Esophagus squamous epithelium (tissue), 5 donors: ENCODE measurements at regions not wholly inside any gene's neighbourhood (a gene's known extent, or its start where the extent isn't known, plus 50 kb on each side); places are given as distances from the start of the nearest gene placed in this dataset.

ENCODE experiments used
- DNase-seq: peaks from one replicate; lab custom pipeline; 2025; lab: John Stamatoyannopoulos, UW
- H3K27ac ChIP-seq, 4 donors: fragments of 200-600 bp; sonication (generic); one replicate each; pipeline ENCODE4 v1.5.1; 2016 to 2019; ENCODE audit warnings: mild to moderate bottlenecking in 1 of 4
- H3K27me3 ChIP-seq, 4 donors: fragments of 200-600 bp; sonication (generic); 1 replicate in 3 of 4; 2 replicates in 1 of 4; pipeline versions ENCODE4 v1.5.1 to v1.6.0; 2017 to 2021; ENCODE audit warnings: antibody characterized with exemption in 1 of 4
- H3K36me3 ChIP-seq, 3 donors: fragments of 200-600 bp; sonication (generic); one replicate each; pipeline ENCODE4 v1.5.1; 2016 to 2019
- H3K4me1 ChIP-seq, 3 donors: fragments of 200-600 bp; sonication (generic); one replicate each; pipeline ENCODE4 v1.5.1; 2017 to 2019
- H3K4me3 ChIP-seq, 4 donors: fragments of 200-600 bp; sonication (generic); 1 replicate in 3 of 4; 2 replicates in 1 of 4; pipeline ENCODE4 v1.5.1; 2016 to 2019; ENCODE audit warnings: mild to moderate bottlenecking in 2 of 4, moderate library complexity in 1 of 4
- H3K9me3 ChIP-seq, 3 donors: fragments of 200-600 bp; sonication (generic); one replicate each; pipeline ENCODE4 v1.5.1; 2016 to 2019
- CTCF ChIP-seq, 6 experiments: fragments of 450-650 bp in 4 of 6; fragments of 200-600 bp in 2 of 6; sonication (generic) in 2 of 6; IDR thresholded peaks; one replicate each; pipeline ENCODE4 v1.5.1; 2016 to 2019; ENCODE audit warnings: antibody characterized with exemption in 6 of 6, mild to moderate bottlenecking in 4 of 6, moderate library complexity in 4 of 6
- POLR2A ChIP-seq, 4 donors: fragments of 450-650 bp; IDR thresholded peaks; one replicate each; pipeline ENCODE4 v1.6.1; 2017; ENCODE audit warnings: antibody characterized with exemption in 4 of 4, mild to moderate bottlenecking in 4 of 4, moderate library complexity in 3 of 4
- WGBS, 2 donors: methylation state at CpG; one replicate each; pipeline ENCODE4 v1.1.5; 2018; 5-methylcytosine and 5-hydroxymethylcytosine counted together
- intact Hi-C: fragments of 100-400 bp; cut with DNase I; formaldehyde crosslinking; loops from one replicate; pipeline ENCODE4 v1.15.0; 2022
- donor health status: DM: yes; HTN: yes; CAD: no.

- intact Hi-C loops, result no loop called here
- DNase-seq, result no peak
- 31 to 75% methylated on average over 2 of the region's 2 CpGs for WGBS, 2 donors
These were observed 154.2 kb upstream of the ZNF366 start for GRCh38 chr5:72661405-72661804.

DNA sequence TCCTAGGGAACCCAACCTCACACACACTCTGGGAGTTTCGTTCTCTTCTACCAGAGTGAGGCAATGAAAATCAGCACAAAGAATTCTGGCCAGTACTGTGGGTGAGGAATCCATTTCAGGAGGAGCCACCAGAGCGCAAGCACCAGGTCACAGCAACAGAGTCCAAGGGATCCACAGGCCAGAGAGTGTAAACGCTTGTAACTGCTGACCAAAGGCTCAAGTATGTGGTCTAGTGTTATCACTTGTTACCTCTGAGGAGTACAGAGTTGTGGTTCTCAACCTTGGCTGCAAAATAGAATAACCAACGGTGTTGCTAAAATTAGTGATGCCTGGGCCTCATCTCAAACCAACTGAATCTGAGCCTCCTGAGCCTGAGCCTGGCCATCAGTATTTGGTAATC lies 152.5 kb upstream of the ZNF366 start:
- DNase-seq, result no peak
- no peaks in the 10 kb centered on the region for H3K4me1 ChIP-seq
- H3K4me3 ChIP-seq, result no peak overlapping the region
- TF ChIP-seq CTCF (IDR thresholded peaks at IDR 0.05), result no peak
- TF ChIP-seq POLR2A (IDR thresholded peaks at IDR 0.05), result no peak
- H3K36me3 ChIP-seq, result no peaks in the 10 kb centered on the region
- 60 to 83% methylated on average over 1 to 2 of the region's 4 CpGs for WGBS, 2 donors
- no peak overlapping the region for H3K27ac ChIP-seq
- H3K9me3 ChIP-seq, result no peaks in the 10 kb centered on the region
- peaks cover 0 to 7% (median 0%) of the 10 kb centered on the region in 4 donors for H3K27me3 ChIP-seq
- intact Hi-C loops, result no loop called here

More at GRCh38 chr5:72661405-72661804, 154.2 kb upstream of the ZNF366 start:
- H3K4me3 ChIP-seq, result no peak overlapping the region
- no peak for TF ChIP-seq POLR2A (IDR thresholded peaks at IDR 0.05)
- H3K27ac ChIP-seq, result no peak overlapping the region
- H3K4me1 ChIP-seq, result no peaks in the 10 kb centered on the region
- no peaks in the 10 kb centered on the region for H3K9me3 ChIP-seq
- H3K36me3 ChIP-seq, result no peaks in the 10 kb centered on the region
- H3K27me3 ChIP-seq, result peaks cover 0 to 7% (median 0%) of the 10 kb centered on the region in 4 donors

DNA sequence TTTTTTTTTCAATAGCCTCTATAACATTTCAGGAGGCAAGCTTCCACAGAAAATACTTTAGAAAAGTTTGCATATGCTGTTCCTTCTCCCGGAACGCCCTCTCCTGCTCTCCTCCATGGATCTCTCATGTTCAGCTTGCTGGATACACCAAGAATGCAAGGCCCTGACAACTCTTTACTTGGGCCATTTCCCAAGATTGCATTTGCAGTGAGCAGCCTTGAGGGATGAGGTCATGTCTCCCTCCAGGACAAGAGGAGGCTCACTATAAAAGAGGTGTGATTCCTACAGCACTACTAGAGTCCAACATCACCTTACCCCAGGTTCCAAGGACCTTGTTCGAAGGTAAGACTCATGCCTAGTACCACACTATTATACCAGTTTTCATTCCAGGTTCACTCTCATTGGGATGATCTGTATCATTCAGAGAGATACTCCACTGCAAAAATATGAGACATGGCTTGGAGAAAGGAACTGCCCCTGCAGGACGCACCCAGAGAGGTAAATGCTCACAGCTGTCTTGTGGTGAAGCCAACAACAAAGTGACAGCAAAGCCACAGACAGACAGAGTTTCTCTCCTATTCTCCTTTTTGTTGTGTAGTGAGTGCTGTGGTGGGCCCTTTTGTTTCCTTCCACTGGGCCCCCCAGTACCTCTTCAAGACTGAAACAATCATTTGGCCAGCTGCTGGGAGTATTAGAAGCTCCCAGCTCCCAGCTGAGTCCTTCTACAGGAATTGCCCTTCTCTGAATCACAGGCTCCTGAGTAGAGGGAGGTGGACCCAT lies 151.7 kb upstream of the ZNF366 start:
- no peaks in the 10 kb centered on the region for H3K9me3 ChIP-seq
- TF ChIP-seq POLR2A (IDR thresholded peaks at IDR 0.05), result no peak
- no peak for TF ChIP-seq CTCF (IDR thresholded peaks at IDR 0.05)
- 79 to 88% methylated on average over 4 of the region's 4 CpGs for WGBS, 2 donors
- no peak overlapping the region for H3K4me3 ChIP-seq
- H3K27ac ChIP-seq, result no peak overlapping the region
- H3K27me3 ChIP-seq, result peaks cover 0 to 7% (median 0%) of the 10 kb centered on the region in 4 donors
- intact Hi-C loops, result no loop called here
- no peak for DNase-seq
- no peaks in the 10 kb centered on the region for H3K36me3 ChIP-seq
- no peaks in the 10 kb centered on the region for H3K4me1 ChIP-seq

DNA sequence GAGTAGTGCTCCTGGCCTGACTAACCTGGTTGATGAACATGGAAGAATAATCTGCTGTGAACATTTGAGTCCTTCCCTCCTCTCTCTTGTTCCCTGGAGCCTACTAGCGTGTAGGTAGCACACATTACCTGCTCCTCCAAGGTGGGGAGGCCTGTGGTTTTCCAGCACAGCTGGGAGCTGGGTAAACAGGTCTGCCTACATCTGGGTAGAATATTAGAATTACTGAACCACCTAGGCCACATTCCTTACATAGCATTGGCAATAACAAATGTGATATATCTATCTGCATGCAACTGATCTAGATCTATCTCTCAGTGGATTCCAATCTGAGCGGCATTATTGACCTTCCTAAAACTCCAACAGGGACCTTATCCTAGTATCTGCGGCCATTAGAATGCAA lies 151.0 kb upstream of the ZNF366 start:
- DNase-seq, result no peak
- no peak overlapping the region for H3K27ac ChIP-seq
- 78 to 95% methylated on average over 3 of the region's 3 CpGs for WGBS, 2 donors
- no peaks in the 10 kb centered on the region for H3K4me1 ChIP-seq
- no peak overlapping the region for H3K4me3 ChIP-seq
- H3K27me3 ChIP-seq, result peaks cover 0 to 6% (median 0%) of the 10 kb centered on the region in 4 donors
- TF ChIP-seq POLR2A (IDR thresholded peaks at IDR 0.05), result no peak
- TF ChIP-seq CTCF (IDR thresholded peaks at IDR 0.05), result no peak
- intact Hi-C loops, result no loop called here
- no peaks in the 10 kb centered on the region for H3K36me3 ChIP-seq
- no peaks in the 10 kb centered on the region for H3K9me3 ChIP-seq

DNA sequence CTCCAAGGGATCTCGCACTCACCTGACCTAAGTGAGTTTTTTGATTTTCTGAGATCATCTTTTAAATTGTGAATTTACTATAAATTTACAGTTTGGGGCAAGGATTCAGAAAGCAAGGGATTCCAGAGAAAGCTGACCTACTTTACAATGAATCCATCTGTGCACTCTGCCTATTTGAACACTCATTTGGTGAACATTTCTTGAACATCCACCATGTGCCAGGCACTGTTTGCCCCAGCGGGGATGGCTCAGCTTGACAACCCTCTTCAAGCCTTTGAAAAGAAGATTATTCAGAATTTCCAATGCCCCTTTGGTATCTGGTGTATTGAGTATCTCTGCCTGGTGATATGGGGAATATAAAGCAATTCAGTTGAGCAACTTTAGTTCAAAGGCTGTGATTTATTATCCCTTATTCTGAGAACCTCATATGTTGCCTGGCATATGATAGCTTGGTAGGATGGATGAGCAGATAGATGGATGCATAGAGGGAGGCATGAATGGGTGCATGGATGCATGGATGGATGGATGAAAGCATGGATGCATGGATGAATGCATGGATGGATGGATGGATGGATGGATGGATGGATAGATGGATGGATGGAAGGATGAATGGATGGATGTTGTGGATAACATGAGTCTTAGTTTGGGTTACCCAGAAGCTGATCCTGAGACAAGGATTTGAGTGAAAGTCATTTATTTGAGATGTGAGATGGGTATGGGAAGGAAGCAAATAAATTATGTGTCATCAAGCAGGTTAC lies 149.7 kb upstream of the ZNF366 start:
- DNase-seq, result no peak
- Histone ChIP-seq H3K27me3 (peaks cover 0 to 3% (median 0%) of the 10 kb centered on the region in 4 donors), H3K4me1 (no peaks in the 10 kb centered on the region), H3K4me3 (no peak overlapping the region), H3K36me3 (no peaks in the 10 kb centered on the region), H3K27ac (no peak overlapping the region), H3K9me3 (no peaks in the 10 kb centered on the region)
- TF ChIP-seq POLR2A (IDR thresholded peaks at IDR 0.05) (no peak), CTCF (IDR thresholded peaks at IDR 0.05) (no peak)
- intact Hi-C loops, result no loop called here
- WGBS, 2 donors, result 79 to 100% methylated on average over 2 of the region's 2 CpGs
